Type B pancreatic cell (in vitro differentiated cells): ENCODE measurements at regions not wholly inside any gene's neighbourhood (a gene's known extent, or its start where the extent isn't known, plus 50 kb on each side); places are given as distances from the start of the nearest gene placed in this dataset.

Experiments
- DNase-seq: peaks from one replicate; pipeline ENCODE4 v3.0.0; 2021; ENCODE audit warnings: mixed read lengths; ENCODE audit not compliant: unreplicated experiment; ENCODE audit errors: extremely low spot score
- H3K27ac Mint-ChIP-seq: 2 replicates; pipeline ENCODE4 v1.8.0; 2021; ENCODE audit warnings: mild to moderate bottlenecking, mixed read lengths
- H3K27me3 Mint-ChIP-seq: 2 replicates; pipeline ENCODE4 v1.8.0; 2021; ENCODE audit warnings: mixed read lengths
- H3K36me3 Mint-ChIP-seq: 2 replicates; pipeline ENCODE4 v1.8.0; 2021; ENCODE audit warnings: mixed read lengths
- H3K4me1 Mint-ChIP-seq: one replicate; pipeline ENCODE4 v1.8.0; 2021; ENCODE audit warnings: mixed read lengths; ENCODE audit not compliant: unreplicated experiment
- H3K4me3 Mint-ChIP-seq: 2 replicates; pipeline ENCODE4 v1.8.0; 2021; ENCODE audit warnings: mild to moderate bottlenecking, mixed read lengths
- H3K9me3 Mint-ChIP-seq: 2 replicates; pipeline ENCODE4 v1.8.0; 2021; ENCODE audit warnings: mixed read lengths
- TF ChIP-seq, protein P1 (sequence below): fragments of 200-600 bp; sonication (generic); conservative IDR thresholded peaks from 2 replicates; pipeline ENCODE4 v1.5.0; 2021; ENCODE audit warnings: antibody characterized with exemption, mild to moderate bottlenecking

DNA sequence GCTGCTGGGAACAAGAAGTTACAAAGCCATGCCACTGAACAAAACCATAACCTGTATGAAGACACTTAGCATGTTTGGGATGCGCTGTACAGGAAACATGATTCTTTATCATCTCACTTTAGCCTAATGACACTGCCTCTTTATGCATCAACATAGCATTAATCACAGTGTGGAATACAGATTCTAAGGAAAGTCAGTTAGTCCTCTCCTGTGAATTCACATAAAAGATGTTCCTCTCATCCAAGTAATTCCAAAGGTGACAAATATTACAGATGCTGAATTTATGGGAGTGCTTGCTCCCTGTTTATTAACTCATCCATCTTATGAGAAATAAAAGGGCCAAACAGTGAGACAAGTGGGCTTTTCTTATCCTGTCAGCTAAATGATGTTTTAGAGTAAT lies 1677.7 kb downstream of the EFNA5 start:
- no peaks in the 10 kb centered on the region for H3K9me3 Mint-ChIP-seq
- H3K27ac Mint-ChIP-seq, result no peak overlapping the region
- DNase-seq, result no peak
- no peak overlapping the region for H3K4me3 Mint-ChIP-seq
- peaks cover 5% of the 10 kb centered on the region for H3K4me1 Mint-ChIP-seq
- H3K27me3 Mint-ChIP-seq, result no peaks in the 10 kb centered on the region
- H3K36me3 Mint-ChIP-seq, result no peaks in the 10 kb centered on the region
- TF ChIP-seq, protein P1, sequence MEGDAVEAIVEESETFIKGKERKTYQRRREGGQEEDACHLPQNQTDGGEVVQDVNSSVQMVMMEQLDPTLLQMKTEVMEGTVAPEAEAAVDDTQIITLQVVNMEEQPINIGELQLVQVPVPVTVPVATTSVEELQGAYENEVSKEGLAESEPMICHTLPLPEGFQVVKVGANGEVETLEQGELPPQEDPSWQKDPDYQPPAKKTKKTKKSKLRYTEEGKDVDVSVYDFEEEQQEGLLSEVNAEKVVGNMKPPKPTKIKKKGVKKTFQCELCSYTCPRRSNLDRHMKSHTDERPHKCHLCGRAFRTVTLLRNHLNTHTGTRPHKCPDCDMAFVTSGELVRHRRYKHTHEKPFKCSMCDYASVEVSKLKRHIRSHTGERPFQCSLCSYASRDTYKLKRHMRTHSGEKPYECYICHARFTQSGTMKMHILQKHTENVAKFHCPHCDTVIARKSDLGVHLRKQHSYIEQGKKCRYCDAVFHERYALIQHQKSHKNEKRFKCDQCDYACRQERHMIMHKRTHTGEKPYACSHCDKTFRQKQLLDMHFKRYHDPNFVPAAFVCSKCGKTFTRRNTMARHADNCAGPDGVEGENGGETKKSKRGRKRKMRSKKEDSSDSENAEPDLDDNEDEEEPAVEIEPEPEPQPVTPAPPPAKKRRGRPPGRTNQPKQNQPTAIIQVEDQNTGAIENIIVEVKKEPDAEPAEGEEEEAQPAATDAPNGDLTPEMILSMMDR, result no peak

DNA sequence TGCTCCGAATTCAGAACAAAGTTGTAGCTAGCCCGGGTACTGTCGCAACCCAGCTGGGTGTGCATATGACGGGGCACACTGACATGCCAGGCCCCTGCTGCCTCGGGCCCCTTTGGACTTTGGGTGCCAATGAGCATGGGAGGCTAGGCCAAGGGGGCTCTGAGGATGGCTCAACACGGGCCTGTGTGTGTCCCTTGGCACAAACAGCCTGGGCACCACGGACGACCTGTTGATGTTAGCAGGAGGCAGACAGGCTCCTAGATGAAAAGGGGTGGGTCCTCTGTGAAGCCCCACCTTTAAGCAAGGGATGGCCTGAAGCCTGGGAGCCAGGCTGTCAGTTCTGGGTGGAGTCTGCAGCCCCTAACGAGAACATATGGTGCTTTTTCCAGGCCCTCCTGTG lies 1688.2 kb downstream of the EFNA5 start:
- H3K27ac Mint-ChIP-seq, result no peak overlapping the region
- no peaks in the 10 kb centered on the region for H3K4me1 Mint-ChIP-seq
- DNase-seq, result no peak
- no peaks in the 10 kb centered on the region for H3K36me3 Mint-ChIP-seq
- TF ChIP-seq, protein P1, result no peak
- H3K4me3 Mint-ChIP-seq, result no peak overlapping the region
- H3K9me3 Mint-ChIP-seq, result peaks cover 5% of the 10 kb centered on the region
- H3K27me3 Mint-ChIP-seq, result no peaks in the 10 kb centered on the region

DNA sequence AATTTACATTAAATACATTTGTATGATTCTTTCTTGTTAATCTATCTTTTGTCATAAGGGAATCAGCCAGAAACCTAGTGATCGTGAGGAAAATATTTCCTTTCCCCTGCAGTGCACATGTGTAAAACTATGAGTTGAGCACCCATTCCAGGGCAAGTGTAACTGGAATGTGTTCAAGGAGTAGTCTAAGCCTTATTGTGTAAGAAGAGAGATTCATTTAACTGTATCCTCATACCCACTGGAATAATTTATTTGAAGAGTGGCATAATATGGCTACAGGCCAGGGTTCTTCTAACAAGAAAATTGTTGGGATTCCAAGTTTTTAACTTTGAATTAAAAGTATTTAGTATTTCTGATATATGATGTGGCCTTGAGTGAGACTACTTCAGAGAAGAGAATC lies 1692.7 kb downstream of the EFNA5 start:
- H3K4me1 Mint-ChIP-seq, result peaks cover 4% of the 10 kb centered on the region
- H3K9me3 Mint-ChIP-seq, result peaks cover 5% of the 10 kb centered on the region
- no peaks in the 10 kb centered on the region for H3K27me3 Mint-ChIP-seq
- H3K27ac Mint-ChIP-seq, result peak overlapping the region; percentile 91
- H3K4me3 Mint-ChIP-seq, result peak overlapping the region; percentile 70
- no peaks in the 10 kb centered on the region for H3K36me3 Mint-ChIP-seq
- TF ChIP-seq, protein P1, result no peak
- DNase-seq, result no peak

DNA sequence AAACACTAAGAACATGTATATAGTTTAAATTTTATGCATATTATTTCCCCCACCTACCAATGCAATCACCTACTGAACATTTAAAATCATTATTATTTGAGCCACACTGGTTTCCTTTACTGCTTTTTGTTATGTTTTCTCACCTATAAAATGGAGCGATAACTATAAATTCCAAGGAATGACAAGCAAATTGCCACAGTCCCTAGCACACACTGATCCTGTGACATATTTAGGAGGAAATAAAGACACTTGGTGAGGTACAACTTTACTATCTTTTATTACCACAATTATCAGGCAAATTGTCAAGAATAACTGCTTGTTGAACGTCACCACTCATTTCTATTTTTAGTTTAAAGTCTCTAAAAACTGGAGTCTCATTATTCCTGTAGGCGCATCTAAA lies 1693.6 kb downstream of the EFNA5 start:
- Mint-ChIP-seq H3K27me3 (no peaks in the 10 kb centered on the region), H3K4me1 (peaks cover 4% of the 10 kb centered on the region), H3K27ac (peak overlapping the region; percentile 91), H3K9me3 (peaks cover 5% of the 10 kb centered on the region), H3K36me3 (no peaks in the 10 kb centered on the region), H3K4me3 (no peak overlapping the region)
- TF ChIP-seq, protein P1, result no peak
- DNase-seq, result no peak

DNA sequence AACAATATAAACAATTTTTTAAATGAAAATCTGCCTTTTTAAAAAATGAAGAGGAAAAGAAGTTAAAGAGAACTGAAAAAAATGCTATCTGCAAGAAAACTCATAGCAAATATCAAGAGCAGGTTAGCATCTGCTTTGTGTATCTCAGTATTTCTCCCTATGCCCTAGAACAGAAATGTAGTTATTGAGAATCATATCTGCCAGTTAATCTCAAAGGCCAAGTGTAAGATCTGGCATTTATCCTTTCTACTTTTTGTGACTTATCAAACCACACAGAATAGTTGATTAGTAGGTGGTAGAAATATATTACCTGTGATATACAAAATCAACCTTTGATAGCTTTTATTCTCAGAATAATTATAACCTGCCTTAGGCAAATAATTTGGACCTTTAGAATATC lies 1699.8 kb downstream of the EFNA5 start:
- H3K4me1 Mint-ChIP-seq, result peaks cover 4% of the 10 kb centered on the region
- H3K9me3 Mint-ChIP-seq, result peaks cover 5% of the 10 kb centered on the region
- DNase-seq, result no peak
- no peak overlapping the region for H3K27ac Mint-ChIP-seq
- no peaks in the 10 kb centered on the region for H3K27me3 Mint-ChIP-seq
- H3K36me3 Mint-ChIP-seq, result no peaks in the 10 kb centered on the region
- TF ChIP-seq, protein P1, result no peak
- H3K4me3 Mint-ChIP-seq, result no peak overlapping the region

DNA sequence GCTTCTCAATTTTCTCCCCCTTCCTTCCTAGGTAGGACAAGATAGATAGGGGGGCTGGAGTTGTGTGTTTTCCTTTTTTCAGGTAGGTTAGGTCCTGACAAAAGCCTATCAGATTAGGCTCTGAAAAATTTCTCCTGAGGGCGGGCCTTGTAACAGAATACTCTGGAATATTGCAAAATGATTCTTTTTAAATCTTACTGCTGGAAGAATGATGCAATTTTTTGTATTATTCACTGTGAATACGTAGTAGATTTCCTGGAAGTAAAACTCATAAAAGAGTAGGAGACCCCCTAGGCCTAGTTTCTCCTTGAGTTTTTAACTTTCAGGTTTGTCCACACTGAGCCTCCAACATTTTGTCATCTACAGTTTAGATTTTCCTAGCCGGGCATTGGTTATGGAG lies 1701.8 kb downstream of the EFNA5 start:
- H3K9me3 Mint-ChIP-seq, result peaks cover 5% of the 10 kb centered on the region
- no peaks in the 10 kb centered on the region for H3K27me3 Mint-ChIP-seq
- H3K4me3 Mint-ChIP-seq, result no peak overlapping the region
- peaks cover 4% of the 10 kb centered on the region for H3K4me1 Mint-ChIP-seq
- H3K27ac Mint-ChIP-seq, result no peak overlapping the region
- DNase-seq, result no peak
- H3K36me3 Mint-ChIP-seq, result no peaks in the 10 kb centered on the region
- TF ChIP-seq, protein P1, result no peak
